AG10803 (cell line): ENCODE measurements at regions not wholly inside any gene's neighbourhood (a gene's known extent, or its start where the extent isn't known, plus 50 kb on each side); places are given as distances from the start of the nearest gene placed in this dataset.
A peak's percentile ranks its signal among the peaks of the same experiment; 100 is the strongest.

ENCODE experiments used
- DNase-seq: peaks from one replicate; pipeline ENCODE4 v3.0.0; 2010; ENCODE audit warnings: low read depth
- H3K4me3 ChIP-seq: 2 replicates; pipeline ENCODE4 v1.5.1; 2011; ENCODE audit warnings: mild to moderate bottlenecking, low read length, control low read depth
- CTCF ChIP-seq: conservative IDR thresholded peaks from 2 replicates; pipeline ENCODE4 v1.5.1; 2011; ENCODE audit warnings: mild to moderate bottlenecking, low read length, control low read depth, inconsistent platforms

DNA sequence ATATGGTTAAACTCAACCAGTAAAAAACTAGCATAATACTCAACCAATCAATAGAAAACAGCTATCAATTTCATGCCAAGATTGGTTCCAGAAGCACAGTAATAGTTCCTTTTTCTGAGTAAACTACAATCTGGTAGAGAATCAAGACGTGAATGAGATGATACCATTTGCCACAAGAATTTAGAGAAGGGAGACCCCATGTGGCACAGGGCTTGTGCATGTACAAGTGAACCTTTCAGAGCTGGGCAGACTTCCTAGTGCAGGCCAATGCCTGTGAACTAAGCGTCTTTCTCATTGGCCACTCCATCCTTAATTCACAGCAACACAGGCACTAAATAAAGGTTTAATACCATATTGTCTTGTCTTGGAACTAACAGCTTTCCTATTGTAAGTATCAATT, 213.5 kb downstream of the RFPL4B start:
- no peak overlapping the region for H3K4me3 ChIP-seq
- TF ChIP-seq CTCF = no peak
- DNase-seq = no peak

GRCh38 chr6:112562301-112563231, 215.4 kb downstream of the RFPL4B start:
- H3K4me3 ChIP-seq = no peak overlapping the region
- no peak for TF ChIP-seq CTCF
- peak; percentile 13 for DNase-seq

DNA sequence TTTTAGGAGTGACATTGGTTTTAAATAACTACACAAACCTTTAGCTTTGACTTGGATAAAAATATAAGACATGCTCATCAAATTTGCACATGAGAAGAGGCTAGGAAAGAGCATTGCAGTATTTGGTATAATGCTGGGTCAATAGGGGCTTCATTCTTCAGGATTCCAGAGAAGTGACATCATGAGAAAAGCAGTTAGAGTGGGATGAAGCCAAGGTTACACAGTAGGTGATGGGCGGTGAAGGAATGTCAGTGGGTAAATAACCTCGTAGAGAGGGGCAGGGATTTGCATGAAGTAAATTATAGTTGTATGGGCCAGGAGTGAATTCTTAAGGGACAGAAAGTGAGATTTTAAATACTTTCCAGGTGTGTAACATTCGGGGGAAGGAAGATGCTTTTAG, 216.2 kb downstream of the RFPL4B start:
- no peak overlapping the region for H3K4me3 ChIP-seq
- peak; percentile 69 for DNase-seq

DNA sequence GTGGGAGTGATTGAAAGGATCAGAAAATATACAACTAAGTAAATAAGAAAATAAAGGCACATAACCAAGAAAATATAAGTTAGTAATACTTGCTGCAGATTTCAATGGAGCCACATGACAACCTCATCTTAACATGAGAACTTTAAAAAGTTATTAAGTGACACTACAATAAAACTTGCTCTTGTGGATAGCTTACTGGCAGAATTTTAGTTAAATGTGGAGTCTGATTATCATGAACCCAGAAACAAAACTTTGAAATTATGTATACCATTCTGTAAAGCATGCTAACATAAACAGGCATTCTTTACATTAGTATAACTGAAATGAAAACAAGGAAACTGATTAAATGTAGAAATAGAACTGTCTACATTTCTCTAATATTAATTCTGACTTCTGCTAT, 220.9 kb downstream of the RFPL4B start:
- no peak overlapping the region for H3K4me3 ChIP-seq
- TF ChIP-seq CTCF = no peak
- no peak for DNase-seq

More for the DNA sequence above, 216.2 kb downstream of the RFPL4B start:
- no peak for TF ChIP-seq CTCF

DNA sequence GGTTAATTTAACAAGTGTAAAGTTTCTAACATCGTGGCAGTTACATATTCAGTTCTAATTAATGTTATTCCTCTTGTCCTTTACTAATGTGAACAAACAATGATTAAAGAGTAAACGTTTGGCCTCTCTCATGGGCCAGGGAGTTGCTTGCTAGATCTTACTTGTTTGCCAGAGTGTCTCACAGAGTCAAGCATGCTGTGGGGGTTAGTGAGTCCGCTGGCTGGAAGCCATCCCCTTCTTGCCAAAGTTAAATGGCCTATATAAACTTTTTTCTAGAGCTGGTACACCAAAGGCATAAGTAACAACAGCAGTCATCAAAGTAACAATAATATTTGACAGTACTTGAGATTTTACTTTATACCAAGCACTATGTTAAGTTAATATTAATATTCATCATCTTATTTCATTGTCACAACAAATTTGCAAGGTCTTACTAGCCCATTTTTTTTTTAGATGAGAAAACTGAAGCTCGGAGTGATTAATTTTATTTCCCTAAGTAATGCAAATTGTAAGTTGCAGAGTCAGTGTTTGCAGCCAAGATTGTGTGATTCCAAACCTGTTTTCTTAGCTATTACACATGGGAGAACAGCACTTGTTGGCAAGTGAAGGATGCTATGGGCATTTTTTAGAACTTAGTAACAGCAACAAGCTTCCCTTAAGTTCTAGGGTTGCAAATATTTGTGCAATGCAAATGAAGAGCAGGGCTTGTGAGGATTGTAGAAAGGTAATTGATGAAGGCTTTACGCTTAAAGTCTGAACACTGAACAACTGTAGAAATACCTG, 224.5 kb downstream of the RFPL4B start:
- no peak for TF ChIP-seq CTCF
- DNase-seq = peak; percentile 90
- H3K4me3 ChIP-seq = no peak overlapping the region

GRCh38 chr6:112574190-112574589, 227.1 kb downstream of the RFPL4B start:
- no peak for TF ChIP-seq CTCF
- no peak overlapping the region for H3K4me3 ChIP-seq
- DNase-seq = no peak
